ENCODE measurements at regions not wholly inside any gene's neighbourhood (a gene's known extent, or its start where the extent isn't known, plus 50 kb on each side); places are given as distances from the start of the nearest gene placed in this dataset.

GRCh38 chr1:24263746-24264145 is 55.4 kb upstream of the GRHL3 start:
- DNase-seq (ENCODE audit: low read depth in 1 of 2, low spot score in 1 of 2) (no peak), FAIRE-seq (no peak), ATAC-seq (no peak)
- no peak overlapping the region for H3K27ac ChIP-seq
- POLR2A ChIA-PET: interaction anchor here (0.6 kb wide), 1 partner anchor 30 kb away, joined by 3 read pairs; no protein-coding TSS in a partner anchor
- no peak overlapping the region for H3K4me3 ChIP-seq
- 92% methylated on average over 1 of the region's 1 CpG for WGBS (ENCODE audit: missing lambda C conversion rate)
- CTCF ChIA-PET: interaction anchor here (1.4 to 2.4 kb wide), 2 partner anchors 64 to 127 kb away, joined by 3 to 7 read pairs; no protein-coding TSS in a partner anchor
- H3K4me1 ChIP-seq: peaks cover 15% of the 10 kb centered on the region
- TF ChIP-seq PHF8 (IDR thresholded peaks at IDR 0.05; ENCODE audit: borderline replicate concordance, low read depth): no peak
- TF ChIP-seq RNF2 (IDR thresholded peaks at IDR 0.05; ENCODE audit: borderline replicate concordance, low read depth): no peak
- TF ChIP-seq ZFP36 (IDR thresholded peaks at IDR 0.05; ENCODE audit: borderline replicate concordance, partially characterized antibody): no peak
- no peak for TF ChIP-seq RARB (CRISPR knock-in tag; IDR thresholded peaks at IDR 0.05)
- TF ChIP-seq NFE2L2 (conservative IDR thresholded peaks at IDR 0.05; ENCODE audit: low read length): no peak
- TF ChIP-seq MAFK (IDR thresholded peaks at IDR 0.05; ENCODE audit: partially characterized antibody): no peak
- TF ChIP-seq ATOH8 (CRISPR knock-in tag; IDR thresholded peaks at IDR 0.05; ENCODE audit: low read depth): no peak
- no peaks in the 10 kb centered on the region for H3K9me3 ChIP-seq
- H3K4me2 ChIP-seq: no peak overlapping the region

- H3K4me3 ChIP-seq: no peak overlapping the region
- TF ChIP-seq SMC3 (IDR thresholded peaks at IDR 0.05) (no peak), MAZ (IDR thresholded peaks at IDR 0.05; ENCODE audit: borderline replicate concordance, low read depth, low read length) (no peak), CBX2 (IDR thresholded peaks at IDR 0.05; ENCODE audit: borderline replicate concordance, low read depth) (no peak), USF2 (IDR thresholded peaks at IDR 0.05) (no peak), POLR2AphosphoS2 (conservative IDR thresholded peaks at IDR 0.05; ENCODE audit: low read length) (no peak), TFCP2L1 (CRISPR knock-in tag; IDR thresholded peaks at IDR 0.05) (no peak)
- no peak for FAIRE-seq
- H3K9me3 ChIP-seq: no peaks in the 10 kb centered on the region
- ATAC-seq: no peak
- CTCF ChIA-PET: interaction anchor here (0.6 to 2.4 kb wide), 3 partner anchors 64 to 129 kb away, joined by 3 to 7 read pairs (median 3); no protein-coding TSS in a partner anchor
- POLR2A ChIA-PET: interaction anchor here (0.6 kb wide), 1 partner anchor 30 kb away, joined by 3 read pairs; no protein-coding TSS in a partner anchor
- no peak overlapping the region for H3K27ac ChIP-seq
- no peak for DNase-seq (ENCODE audit: low read depth in 1 of 2, low spot score in 1 of 2)
- H3K4me1 ChIP-seq: peaks cover 15% of the 10 kb centered on the region
- no peak overlapping the region for H3K4me2 ChIP-seq
- 93% methylated on average over 4 of the region's 4 CpGs for WGBS (ENCODE audit: missing lambda C conversion rate)
Measured at GRCh38 chr1:24263211-24263610, 55.9 kb upstream of the GRHL3 start.

GRCh38 chr1:24261977-24262376 is 57.2 kb upstream of the GRHL3 start:
- FAIRE-seq (no peak), ATAC-seq (no peak), DNase-seq (ENCODE audit: low read depth in 1 of 2, low spot score in 1 of 2) (no peak)
- Histone ChIP-seq H3K9me3 (no peaks in the 10 kb centered on the region), H3K4me3 (no peak overlapping the region), H3K27ac (no peak overlapping the region), H3K4me2 (no peak overlapping the region), H3K4me1 (peaks cover 9% of the 10 kb centered on the region)
- POLR2A ChIA-PET: no interaction called here
- 88% methylated on average over 5 of the region's 5 CpGs for WGBS (ENCODE audit: missing lambda C conversion rate)
- TF ChIP-seq FOSL2 (IDR thresholded peaks at IDR 0.05) (no peak), FOSL2 (CRISPR knock-in tag; IDR thresholded peaks at IDR 0.05) (peak; percentile 10; the same call in 1 of the 2 replicates), NPAS2 (CRISPR knock-in tag; IDR thresholded peaks at IDR 0.05; ENCODE audit: borderline replicate concordance) (no peak)
- CTCF ChIA-PET: interaction anchor here (2.4 to 2.5 kb wide), 2 partner anchors 60 to 63 kb away, joined by 7 to 9 read pairs; no protein-coding TSS in a partner anchor

GRCh38 chr1:24258735-24259424 is 60.3 kb upstream of the GRHL3 start:
- no peak overlapping the region for H3K4me3 ChIP-seq
- WGBS (ENCODE audit: missing lambda C conversion rate): 92% methylated on average over 14 of the region's 16 CpGs
- H3K27ac ChIP-seq: no peak overlapping the region
- H3K9me3 ChIP-seq: no peaks in the 10 kb centered on the region
- POLR2A ChIA-PET: no interaction called here
- no peak overlapping the region for H3K4me2 ChIP-seq
- ATAC-seq (no peak), FAIRE-seq (no peak), DNase-seq (ENCODE audit: low read depth in 1 of 2, low spot score in 1 of 2) (no peak)
- H3K4me1 ChIP-seq: 0 out of 3 replicates have a peak, but pooled peaks cover 4% of the 10 kb centered on the region
- CTCF ChIA-PET: interaction anchor here (0.9 to 3.0 kb wide), 2 partner anchors 57 to 60 kb away, joined by 3 to 13 read pairs; no protein-coding TSS in a partner anchor
- no peak for TF ChIP-seq NPAS2 (CRISPR knock-in tag; IDR thresholded peaks at IDR 0.05; ENCODE audit: borderline replicate concordance)
- no peak for TF ChIP-seq JUNB (IDR thresholded peaks at IDR 0.05)
- TF ChIP-seq HDAC2 (IDR thresholded peaks at IDR 0.05): no peak
- no peak for TF ChIP-seq ELK1 (IDR thresholded peaks at IDR 0.05; ENCODE audit: low read depth, low read length)
- no peak for TF ChIP-seq EP300 (IDR thresholded peaks at IDR 0.05)
- no peak for TF ChIP-seq ZSCAN20 (CRISPR knock-in tag; IDR thresholded peaks at IDR 0.05)
- TF ChIP-seq CHD4 (IDR thresholded peaks at IDR 0.05; ENCODE audit: borderline replicate concordance): no peak
- TF ChIP-seq EHF (CRISPR knock-in tag; IDR thresholded peaks at IDR 0.05): no peak
- TF ChIP-seq FOXS1 (CRISPR knock-in tag; IDR thresholded peaks at IDR 0.05): no peak
- no peak for TF ChIP-seq ATOH8 (CRISPR knock-in tag; IDR thresholded peaks at IDR 0.05; ENCODE audit: low read depth)
- TF ChIP-seq TP53 (CRISPR knock-in tag; IDR thresholded peaks at IDR 0.05): no peak
- TF ChIP-seq RCOR1 (IDR thresholded peaks at IDR 0.05; ENCODE audit: low read depth, low read length): no peak
- TF ChIP-seq KDM5A (IDR thresholded peaks at IDR 0.05): no peak
- TF ChIP-seq BHLHE40 (IDR thresholded peaks at IDR 0.05; ENCODE audit: low read depth, low read length): no peak
- no peak for TF ChIP-seq MAFK (IDR thresholded peaks at IDR 0.05; ENCODE audit: partially characterized antibody)
